ENCODE measurements at regions not wholly inside any gene's neighbourhood (a gene's known extent, or its start where the extent isn't known, plus 50 kb on each side); places are given as distances from the start of the nearest gene placed in this dataset.

DNA sequence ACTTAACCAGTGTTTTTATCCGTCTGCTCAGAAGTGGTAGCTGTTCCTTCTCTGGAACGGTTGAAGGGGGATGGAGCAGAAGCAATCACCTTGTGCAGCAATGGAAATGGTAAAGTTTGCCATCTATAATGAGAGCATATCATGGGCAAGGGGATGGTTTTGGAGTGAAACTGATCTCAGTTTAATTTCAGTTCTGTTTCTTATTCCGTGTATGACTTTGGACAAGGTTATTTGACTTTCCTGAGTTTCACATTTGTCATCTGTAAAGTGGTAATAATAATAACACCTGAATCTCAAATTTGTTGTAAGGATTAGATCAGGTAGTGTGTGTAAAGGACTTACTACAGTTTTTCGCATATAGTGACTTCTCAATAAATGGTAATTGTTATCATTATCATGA is 106.1 kb downstream of the PCSK1 start:
- TF ChIP-seq CTCF (IDR thresholded peaks at IDR 0.05) (no peak), RAD21 (IDR thresholded peaks at IDR 0.05; ENCODE audit: low read length) (no peak), SMC3 (IDR thresholded peaks at IDR 0.05; ENCODE audit: low read depth, low read length) (no peak), EP300 (IDR thresholded peaks at IDR 0.05; ENCODE audit: borderline replicate concordance in 1 of 2, low read depth in 1 of 2, low read length in 1 of 2) (no peak), TEAD4 (IDR thresholded peaks at IDR 0.05; ENCODE audit: borderline replicate concordance, insufficient read depth) (no peak), POLR2AphosphoS5 (IDR thresholded peaks at IDR 0.05; ENCODE audit: low read depth, low read length) (no peak), MXI1 (IDR thresholded peaks at IDR 0.05; ENCODE audit: low read depth, low read length) (no peak)

All from SK-N-SH (cell line).